Ascending aorta (tissue), 2 donors: ENCODE measurements at regions not wholly inside any gene's neighbourhood (a gene's known extent, or its start where the extent isn't known, plus 50 kb on each side); places are given as distances from the start of the nearest gene placed in this dataset.

Experiments
- DNase-seq, 2 donors: peaks; one replicate each; pipeline ENCODE4 v3.0.0-alpha.2; 2019; ENCODE audit warnings: low spot score in 2 of 2
- H3K27ac ChIP-seq, 2 donors: fragments of 200-600 bp; sonication (generic); one replicate each; pipeline ENCODE4 v1.5.1; 2016 to 2017; ENCODE audit warnings: mild to moderate bottlenecking in 1 of 2
- H3K27me3 ChIP-seq: fragments of 200-600 bp; sonication (generic); one replicate; pipeline ENCODE4 v1.5.1; 2017
- H3K36me3 ChIP-seq, 2 donors: fragments of 200-600 bp; sonication (generic); one replicate each; pipeline ENCODE4 v1.5.1; 2016
- H3K4me1 ChIP-seq, 2 donors: fragments of 200-600 bp; sonication (generic); one replicate each; pipeline ENCODE4 v1.5.1; 2016 to 2017; ENCODE audit warnings: mild to moderate bottlenecking in 1 of 2
- H3K4me3 ChIP-seq, 2 donors: fragments of 200-600 bp; sonication (generic); one replicate each; pipeline ENCODE4 v1.5.1; 2016 to 2017; ENCODE audit warnings: mild to moderate bottlenecking in 1 of 2
- H3K9me3 ChIP-seq, 2 donors: fragments of 200-600 bp; sonication (generic); one replicate each; pipeline ENCODE4 v1.5.1; 2016
- intact Hi-C: fragments of 100-400 bp; cut with DNase I; formaldehyde crosslinking; loops from one replicate; pipeline ENCODE4 v1.15.1; 2023
- TF ChIP-seq, protein P1 (sequence below), 3 experiments: fragments of 200-600 bp in 2 of 3; fragments of 450-650 bp in 1 of 3; sonication (generic) in 2 of 3; IDR thresholded peaks; one replicate each; pipeline ENCODE4 v1.5.1; 2016 to 2019; ENCODE audit warnings: antibody characterized with exemption in 3 of 3, mild to moderate bottlenecking in 1 of 3, moderate library complexity in 1 of 3

DNA sequence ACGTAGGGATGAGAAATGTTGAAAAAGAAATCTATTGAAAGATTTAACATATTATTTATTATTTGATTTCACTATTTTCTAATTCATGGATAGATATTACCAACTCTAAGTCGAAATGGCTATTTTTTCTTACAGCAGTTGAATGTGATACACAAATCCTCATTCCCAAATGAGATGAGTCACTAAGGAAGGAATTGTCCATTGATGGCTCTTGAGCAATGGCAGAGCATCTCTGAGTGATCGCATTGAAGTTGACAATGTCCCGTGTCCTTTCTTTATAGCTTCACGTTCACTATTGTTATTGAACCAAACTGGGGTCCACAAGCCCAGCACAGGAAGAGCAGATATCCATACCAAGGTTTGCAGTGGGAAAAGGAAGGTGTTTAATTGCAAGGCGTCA is 648.3 kb upstream of the SPRY2 start:
- Histone ChIP-seq H3K27ac (no peak overlapping the region), H3K9me3 (peaks cover 0 to 3% of the 10 kb centered on the region in 2 donors), H3K27me3 (no peaks in the 10 kb centered on the region), H3K4me1 (no peaks in the 10 kb centered on the region), H3K4me3 (no peak overlapping the region), H3K36me3 (no peaks in the 10 kb centered on the region)
- TF ChIP-seq, protein P1, sequence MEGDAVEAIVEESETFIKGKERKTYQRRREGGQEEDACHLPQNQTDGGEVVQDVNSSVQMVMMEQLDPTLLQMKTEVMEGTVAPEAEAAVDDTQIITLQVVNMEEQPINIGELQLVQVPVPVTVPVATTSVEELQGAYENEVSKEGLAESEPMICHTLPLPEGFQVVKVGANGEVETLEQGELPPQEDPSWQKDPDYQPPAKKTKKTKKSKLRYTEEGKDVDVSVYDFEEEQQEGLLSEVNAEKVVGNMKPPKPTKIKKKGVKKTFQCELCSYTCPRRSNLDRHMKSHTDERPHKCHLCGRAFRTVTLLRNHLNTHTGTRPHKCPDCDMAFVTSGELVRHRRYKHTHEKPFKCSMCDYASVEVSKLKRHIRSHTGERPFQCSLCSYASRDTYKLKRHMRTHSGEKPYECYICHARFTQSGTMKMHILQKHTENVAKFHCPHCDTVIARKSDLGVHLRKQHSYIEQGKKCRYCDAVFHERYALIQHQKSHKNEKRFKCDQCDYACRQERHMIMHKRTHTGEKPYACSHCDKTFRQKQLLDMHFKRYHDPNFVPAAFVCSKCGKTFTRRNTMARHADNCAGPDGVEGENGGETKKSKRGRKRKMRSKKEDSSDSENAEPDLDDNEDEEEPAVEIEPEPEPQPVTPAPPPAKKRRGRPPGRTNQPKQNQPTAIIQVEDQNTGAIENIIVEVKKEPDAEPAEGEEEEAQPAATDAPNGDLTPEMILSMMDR (IDR thresholded peaks at IDR 0.05): no peak
- no peak for DNase-seq
- intact Hi-C loops: no loop called here

DNA sequence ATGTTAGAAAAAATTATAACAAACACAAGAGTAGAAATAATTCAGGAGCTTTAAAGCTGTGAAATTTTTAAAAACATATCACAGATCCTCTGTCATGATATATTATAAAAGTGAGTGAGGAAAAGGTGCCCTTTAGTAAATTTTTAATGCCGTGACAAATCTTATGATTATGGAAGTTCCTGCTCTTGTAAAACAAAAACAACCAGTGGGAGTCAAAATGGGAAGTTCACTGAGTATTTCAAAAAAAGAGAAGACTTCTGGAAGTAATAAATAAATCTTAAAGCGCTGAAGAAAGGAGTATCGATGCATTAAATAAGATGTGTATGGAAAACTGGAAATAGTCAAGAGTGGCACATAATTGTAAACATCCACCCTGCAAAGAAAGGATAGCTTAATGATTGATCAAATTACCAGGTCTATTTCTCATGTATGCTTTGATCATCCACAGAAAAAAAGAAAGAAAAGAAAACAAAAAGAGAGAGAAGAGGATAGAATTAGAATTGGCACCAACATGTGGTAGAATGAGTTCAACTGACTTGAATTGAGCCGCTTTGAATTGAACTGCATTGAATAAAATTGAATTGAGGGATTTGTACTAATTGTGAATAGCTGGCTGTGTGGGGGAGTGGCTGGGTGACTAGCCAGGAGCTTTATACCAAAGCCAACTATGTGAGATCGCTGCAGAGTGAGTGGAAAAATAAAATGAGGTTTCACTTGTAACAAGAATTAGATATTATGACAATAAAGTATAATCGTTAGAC is 647.6 kb upstream of the SPRY2 start:
- H3K4me3 ChIP-seq: no peak overlapping the region
- H3K27ac ChIP-seq: no peak overlapping the region
- DNase-seq: no peak
- H3K27me3 ChIP-seq: no peaks in the 10 kb centered on the region
- H3K9me3 ChIP-seq: peaks cover 0 to 3% of the 10 kb centered on the region in 2 donors
- H3K36me3 ChIP-seq: no peaks in the 10 kb centered on the region
- TF ChIP-seq, protein P1 (IDR thresholded peaks at IDR 0.05): no peak
- intact Hi-C loops: no loop called here
- no peaks in the 10 kb centered on the region for H3K4me1 ChIP-seq

DNA sequence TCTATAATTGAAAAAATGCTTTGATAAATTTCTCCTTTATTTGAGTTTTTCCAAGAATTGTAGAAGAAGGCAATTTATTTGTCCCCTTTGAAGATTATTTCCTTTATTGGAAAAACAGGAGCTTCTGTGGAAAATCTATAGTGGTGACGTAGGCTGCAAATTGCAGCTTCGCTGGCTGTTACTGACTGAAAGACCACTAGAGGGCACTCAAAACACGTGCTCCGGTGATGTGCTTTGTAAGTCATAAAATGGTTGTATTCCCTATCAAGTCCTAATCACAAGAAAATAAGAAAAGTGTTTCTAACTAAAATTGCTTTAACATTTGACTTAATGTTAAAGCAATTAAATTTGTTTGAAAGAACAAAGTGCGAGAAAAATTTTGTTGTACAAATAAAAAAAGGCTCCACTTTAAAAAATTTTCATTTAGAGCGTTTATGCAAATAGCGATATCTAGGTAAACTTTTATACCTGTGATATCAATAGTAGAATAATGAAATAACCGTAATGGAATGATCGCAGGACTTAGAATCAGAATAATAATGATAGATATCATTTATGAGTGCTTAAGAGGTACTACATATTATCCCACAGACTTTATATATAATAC is 638.2 kb upstream of the SPRY2 start:
- H3K4me3 ChIP-seq: no peak overlapping the region
- no peaks in the 10 kb centered on the region for H3K27me3 ChIP-seq
- no peaks in the 10 kb centered on the region for H3K36me3 ChIP-seq
- no peaks in the 10 kb centered on the region for H3K9me3 ChIP-seq
- H3K4me1 ChIP-seq: no peaks in the 10 kb centered on the region
- no peak overlapping the region for H3K27ac ChIP-seq
- intact Hi-C loops: no loop called here
- TF ChIP-seq, protein P1 (IDR thresholded peaks at IDR 0.05): peak in 2 of 3 experiments; percentile 66 to 74
- peak in 1 of 2 donors; percentile 66 for DNase-seq

DNA sequence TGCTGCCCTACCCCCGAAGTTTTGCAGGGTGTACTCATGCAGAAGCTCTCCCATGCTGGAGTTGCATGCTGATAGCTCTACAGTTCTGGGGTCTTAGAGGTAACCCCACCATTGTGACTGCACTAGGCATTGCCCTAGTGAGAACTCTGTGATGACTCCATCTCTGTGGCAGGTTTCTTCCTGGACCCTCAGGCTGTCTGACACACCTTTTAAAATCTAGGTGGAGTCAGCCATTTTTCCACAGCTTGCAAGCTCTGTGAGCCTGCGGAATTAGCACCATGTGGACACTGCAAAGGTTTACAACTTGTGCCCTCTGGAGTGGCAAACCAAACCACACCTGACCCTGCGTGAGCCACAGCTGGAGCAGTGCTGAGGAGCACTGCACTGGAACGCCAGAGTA is 636.2 kb upstream of the SPRY2 start:
- DNase-seq: no peak
- no peak overlapping the region for H3K27ac ChIP-seq
- intact Hi-C loops: no loop called here
- H3K4me3 ChIP-seq: no peak overlapping the region
- H3K27me3 ChIP-seq: no peaks in the 10 kb centered on the region
- TF ChIP-seq, protein P1 (IDR thresholded peaks at IDR 0.05): no peak
- H3K9me3 ChIP-seq: no peaks in the 10 kb centered on the region
- no peaks in the 10 kb centered on the region for H3K4me1 ChIP-seq
- H3K36me3 ChIP-seq: no peaks in the 10 kb centered on the region

DNA sequence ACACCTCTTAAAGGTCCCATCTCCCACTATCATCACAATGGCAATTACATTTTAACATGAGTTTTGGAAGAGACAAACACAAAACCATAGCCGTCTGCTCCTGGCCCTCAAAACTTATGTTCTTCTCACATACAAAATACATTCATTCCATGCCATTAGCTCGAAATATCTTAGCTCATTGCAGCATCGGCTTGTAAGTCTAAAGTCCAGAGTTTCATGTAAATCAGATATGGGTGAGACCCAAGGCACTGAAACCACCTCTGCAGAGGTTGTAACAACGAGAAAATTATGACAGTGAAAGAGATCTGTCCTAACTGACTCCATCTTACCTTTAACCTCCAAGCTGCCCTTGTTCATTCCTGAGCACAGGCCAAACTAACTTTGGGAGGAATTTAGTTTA is 635.0 kb upstream of the SPRY2 start:
- no peaks in the 10 kb centered on the region for H3K36me3 ChIP-seq
- no peak for DNase-seq
- H3K4me1 ChIP-seq: no peaks in the 10 kb centered on the region
- H3K4me3 ChIP-seq: no peak overlapping the region
- no peak overlapping the region for H3K27ac ChIP-seq
- no peaks in the 10 kb centered on the region for H3K9me3 ChIP-seq
- no peaks in the 10 kb centered on the region for H3K27me3 ChIP-seq
- intact Hi-C loops: no loop called here
- TF ChIP-seq, protein P1 (IDR thresholded peaks at IDR 0.05): no peak
